ENCODE measurements at regions not wholly inside any gene's neighbourhood (a gene's known extent, or its start where the extent isn't known, plus 50 kb on each side); places are given as distances from the start of the nearest gene placed in this dataset.

DNA sequence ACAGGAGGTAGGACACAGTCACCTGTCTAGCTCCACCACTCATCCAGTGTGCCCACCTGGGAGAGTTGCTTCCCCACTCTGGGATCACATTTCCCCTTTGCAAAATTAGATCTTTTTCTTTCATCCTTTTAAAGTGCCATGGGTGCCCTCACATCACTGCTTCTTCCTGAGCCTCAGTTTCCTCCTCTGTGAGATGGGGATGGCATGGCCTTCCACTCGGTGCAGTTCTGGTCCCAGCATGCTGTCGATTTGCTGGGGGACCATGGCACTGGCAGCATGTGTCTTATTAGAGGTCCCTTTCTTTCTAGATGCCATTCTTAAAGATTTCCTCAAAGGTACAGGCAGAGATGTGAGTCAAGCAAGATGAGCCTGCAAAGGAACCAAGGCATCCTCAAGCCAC, 158.3 kb upstream of the ZMIZ1 start:
- no peaks in the 10 kb centered on the region for H3K9me3 ChIP-seq (ENCODE audit: low read depth)
- H3K27ac ChIP-seq, result no peak overlapping the region
- H3K36me3 ChIP-seq, result no peaks in the 10 kb centered on the region
- H3K4me1 ChIP-seq (ENCODE audit: low read depth), result no peaks in the 10 kb centered on the region
- H3K27me3 ChIP-seq, result peaks cover 16% of the 10 kb centered on the region
- DNase-seq (ENCODE audit: low read depth in 1 of 2, low spot score in 1 of 2), result no peak
- no peak overlapping the region for H3K4me3 ChIP-seq
- TF ChIP-seq, protein P1, sequence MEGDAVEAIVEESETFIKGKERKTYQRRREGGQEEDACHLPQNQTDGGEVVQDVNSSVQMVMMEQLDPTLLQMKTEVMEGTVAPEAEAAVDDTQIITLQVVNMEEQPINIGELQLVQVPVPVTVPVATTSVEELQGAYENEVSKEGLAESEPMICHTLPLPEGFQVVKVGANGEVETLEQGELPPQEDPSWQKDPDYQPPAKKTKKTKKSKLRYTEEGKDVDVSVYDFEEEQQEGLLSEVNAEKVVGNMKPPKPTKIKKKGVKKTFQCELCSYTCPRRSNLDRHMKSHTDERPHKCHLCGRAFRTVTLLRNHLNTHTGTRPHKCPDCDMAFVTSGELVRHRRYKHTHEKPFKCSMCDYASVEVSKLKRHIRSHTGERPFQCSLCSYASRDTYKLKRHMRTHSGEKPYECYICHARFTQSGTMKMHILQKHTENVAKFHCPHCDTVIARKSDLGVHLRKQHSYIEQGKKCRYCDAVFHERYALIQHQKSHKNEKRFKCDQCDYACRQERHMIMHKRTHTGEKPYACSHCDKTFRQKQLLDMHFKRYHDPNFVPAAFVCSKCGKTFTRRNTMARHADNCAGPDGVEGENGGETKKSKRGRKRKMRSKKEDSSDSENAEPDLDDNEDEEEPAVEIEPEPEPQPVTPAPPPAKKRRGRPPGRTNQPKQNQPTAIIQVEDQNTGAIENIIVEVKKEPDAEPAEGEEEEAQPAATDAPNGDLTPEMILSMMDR (IDR thresholded peaks at IDR 0.05; ENCODE audit: low read depth, low read length), result no peak

DNA sequence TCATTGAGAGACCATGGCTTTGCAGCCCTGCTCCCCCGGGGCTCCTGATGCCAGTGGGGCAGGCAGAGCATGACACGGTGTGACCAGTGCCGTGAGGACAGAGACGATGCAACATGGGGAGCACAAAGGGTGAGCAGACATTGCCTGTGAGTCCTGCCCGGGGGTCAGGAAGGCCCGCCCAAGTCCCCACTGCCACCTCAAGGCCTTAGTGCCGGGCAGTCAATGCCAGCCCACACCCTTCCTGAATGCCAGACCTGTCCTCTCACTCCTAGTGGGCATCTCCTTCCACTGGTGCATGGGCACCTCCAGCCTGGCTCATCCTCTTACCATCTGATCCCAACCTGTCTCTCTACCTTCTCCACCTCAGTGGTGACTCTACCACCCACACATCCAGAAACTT, 157.9 kb upstream of the ZMIZ1 start:
- H3K36me3 ChIP-seq, result no peaks in the 10 kb centered on the region
- no peaks in the 10 kb centered on the region for H3K4me1 ChIP-seq (ENCODE audit: low read depth)
- H3K4me3 ChIP-seq, result no peak overlapping the region
- no peaks in the 10 kb centered on the region for H3K9me3 ChIP-seq (ENCODE audit: low read depth)
- peaks cover 16% of the 10 kb centered on the region for H3K27me3 ChIP-seq
- no peak for DNase-seq (ENCODE audit: low read depth in 1 of 2, low spot score in 1 of 2)
- TF ChIP-seq, protein P1 (IDR thresholded peaks at IDR 0.05; ENCODE audit: low read depth, low read length), result no peak
- no peak overlapping the region for H3K27ac ChIP-seq

DNA sequence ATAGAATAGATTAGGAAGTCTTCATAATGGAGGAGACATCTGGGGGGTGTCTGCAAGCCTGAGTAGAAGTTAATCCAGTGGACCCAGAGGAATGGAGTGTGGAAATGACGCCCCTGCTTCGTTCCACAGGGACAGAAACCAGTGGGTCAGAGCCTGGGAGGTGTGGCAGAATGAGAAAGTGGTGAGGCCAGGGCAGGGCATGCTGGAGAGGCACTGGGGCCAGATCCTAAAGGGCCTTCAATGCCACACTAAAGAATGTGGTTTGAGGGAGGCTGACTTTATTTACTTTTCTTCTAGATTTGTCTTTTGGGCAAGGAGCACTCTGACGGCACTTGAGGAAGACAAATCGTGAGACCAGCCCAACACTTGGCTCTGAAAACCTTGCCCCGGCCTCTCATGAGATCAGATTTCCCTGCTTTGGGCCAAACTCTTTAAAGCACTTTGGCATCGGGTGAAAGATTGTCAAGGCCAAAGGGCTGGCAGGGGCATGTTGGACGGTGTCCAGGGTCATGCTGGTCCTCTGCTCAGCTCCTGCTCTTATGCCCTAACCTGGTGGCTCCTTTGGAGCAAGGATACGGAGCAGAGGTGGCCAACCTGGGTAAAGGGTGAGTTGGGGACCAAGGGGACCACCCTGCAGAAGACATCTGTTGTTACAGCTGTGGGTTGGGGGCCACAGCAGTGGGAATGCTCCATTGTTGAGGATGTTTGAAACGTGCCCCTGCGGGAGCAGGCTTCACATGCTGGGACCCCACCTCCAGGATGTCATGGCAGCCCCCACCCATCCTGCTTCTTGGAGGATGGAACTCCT, 157.0 kb upstream of the ZMIZ1 start:
- H3K36me3 ChIP-seq, result no peaks in the 10 kb centered on the region
- TF ChIP-seq, protein P1 (IDR thresholded peaks at IDR 0.05; ENCODE audit: low read depth, low read length), result no peak
- no peaks in the 10 kb centered on the region for H3K9me3 ChIP-seq (ENCODE audit: low read depth)
- H3K4me3 ChIP-seq, result no peak overlapping the region
- peaks cover 16% of the 10 kb centered on the region for H3K27me3 ChIP-seq
- H3K27ac ChIP-seq, result no peak overlapping the region
- H3K4me1 ChIP-seq (ENCODE audit: low read depth), result no peaks in the 10 kb centered on the region
- DNase-seq (ENCODE audit: low read depth in 1 of 2, low spot score in 1 of 2), result no peak

DNA sequence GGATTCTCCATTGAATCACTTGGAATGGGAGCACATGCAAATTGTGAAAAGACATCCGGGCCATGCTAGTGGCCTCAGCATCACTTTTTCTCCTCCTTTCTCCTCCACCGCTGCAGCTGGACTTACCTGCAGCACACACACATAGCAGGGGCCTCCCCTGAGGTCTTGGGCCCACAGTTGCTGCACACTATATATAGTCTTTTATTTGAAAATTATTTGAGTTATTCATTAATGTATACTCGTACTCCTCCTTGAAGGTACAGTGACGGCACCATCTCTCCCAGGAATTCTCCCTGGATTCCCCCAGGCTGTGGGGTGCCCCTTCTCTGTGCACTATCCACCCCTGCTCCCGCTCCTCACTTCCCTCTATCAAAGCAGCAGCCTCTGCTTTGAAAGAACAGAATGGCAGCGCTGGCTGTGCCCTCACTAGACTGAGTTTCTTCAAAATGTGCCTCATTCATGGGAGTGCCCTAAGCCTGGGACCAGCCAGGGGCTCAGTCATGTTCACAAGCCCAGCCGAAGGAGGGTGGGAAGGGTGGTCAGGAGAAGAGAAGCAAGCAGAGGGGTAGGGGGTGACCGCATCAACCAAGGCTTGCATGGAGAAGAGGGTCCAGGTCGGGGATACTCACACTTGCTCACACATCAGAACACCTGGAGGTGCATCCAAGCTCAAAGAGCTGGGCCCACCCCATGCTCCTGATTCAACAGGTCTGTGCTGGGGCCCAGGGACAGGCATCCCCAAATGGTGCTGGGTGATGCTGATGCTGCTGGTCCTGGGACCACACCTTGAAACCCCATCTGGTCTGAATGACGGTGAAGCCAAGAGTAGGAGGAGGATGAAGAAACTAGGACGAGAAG, 156.2 kb upstream of the ZMIZ1 start:
- no peak overlapping the region for H3K27ac ChIP-seq
- TF ChIP-seq, protein P1 (IDR thresholded peaks at IDR 0.05; ENCODE audit: low read depth, low read length), result no peak
- no peak for DNase-seq (ENCODE audit: low read depth in 1 of 2, low spot score in 1 of 2)
- H3K9me3 ChIP-seq (ENCODE audit: low read depth), result no peaks in the 10 kb centered on the region
- no peaks in the 10 kb centered on the region for H3K4me1 ChIP-seq (ENCODE audit: low read depth)
- H3K36me3 ChIP-seq, result no peaks in the 10 kb centered on the region
- no peak overlapping the region for H3K4me3 ChIP-seq
- H3K27me3 ChIP-seq, result peaks cover 16% of the 10 kb centered on the region

DNA sequence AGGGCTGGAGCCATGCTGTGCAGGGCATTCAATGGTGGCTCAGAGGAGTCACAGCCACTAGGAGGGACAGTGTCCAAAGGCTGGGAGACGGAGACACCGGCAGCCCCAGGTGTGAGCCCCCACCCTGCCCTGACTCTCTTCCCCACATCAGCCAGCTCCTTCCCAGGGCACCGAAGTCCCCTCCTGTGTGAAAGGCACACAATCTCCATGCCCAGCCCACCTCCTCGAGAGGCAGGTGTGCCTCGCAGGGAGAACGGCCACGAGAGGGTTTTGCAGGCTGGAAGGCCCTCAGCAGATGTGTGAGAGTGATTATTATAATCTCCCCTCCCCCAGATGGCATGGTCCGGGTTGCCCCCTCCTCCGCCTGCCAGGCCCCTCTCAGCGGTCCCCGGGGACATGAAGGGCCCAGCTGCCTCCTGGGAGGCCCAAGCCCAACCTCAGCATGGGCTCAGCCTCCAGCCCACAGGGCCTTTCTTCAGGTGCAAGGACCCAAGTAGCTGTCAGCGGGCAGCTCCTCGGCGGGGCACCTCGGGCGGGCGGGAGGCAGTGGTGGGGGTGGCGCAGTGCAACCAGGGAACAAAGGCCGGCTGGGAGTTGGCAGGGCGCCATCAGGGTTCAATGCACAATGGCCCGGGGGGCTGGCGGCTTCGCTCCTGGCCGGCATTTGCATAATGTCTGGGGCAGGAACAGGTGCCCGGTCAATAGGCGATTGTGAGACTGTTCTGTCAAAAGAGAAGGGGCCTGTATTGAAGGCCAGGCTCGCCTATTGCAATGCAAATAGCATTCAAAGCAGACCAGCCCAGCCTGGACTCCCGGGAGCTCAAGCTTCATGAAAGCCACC, 155.3 kb upstream of the ZMIZ1 start:
- Histone ChIP-seq H3K27me3 (peaks cover 16% of the 10 kb centered on the region), H3K27ac (no peak overlapping the region), H3K4me3 (no peak overlapping the region), H3K36me3 (no peaks in the 10 kb centered on the region), H3K4me1 (ENCODE audit: low read depth) (no peaks in the 10 kb centered on the region), H3K9me3 (ENCODE audit: low read depth) (no peaks in the 10 kb centered on the region)
- DNase-seq (ENCODE audit: low read depth in 1 of 2, low spot score in 1 of 2), result no peak
- TF ChIP-seq, protein P1 (IDR thresholded peaks at IDR 0.05; ENCODE audit: low read depth, low read length), result no peak

Data from cardiac muscle cell (in vitro differentiated cells and primary cell).